Type B pancreatic cell (in vitro differentiated cells): ENCODE measurements at regions not wholly inside any gene's neighbourhood (a gene's known extent, or its start where the extent isn't known, plus 50 kb on each side); places are given as distances from the start of the nearest gene placed in this dataset.
"Not testable (repeated sequence)": the region's sequence is repeated elsewhere in the genome, so short reads cannot be mapped to it uniquely, and the experiment has no call there.

ENCODE experiments used
- DNase-seq: peaks from one replicate; pipeline ENCODE4 v3.0.0; 2021; ENCODE audit warnings: mixed read lengths; ENCODE audit not compliant: unreplicated experiment; ENCODE audit errors: extremely low spot score
- H3K27ac Mint-ChIP-seq: 2 replicates; pipeline ENCODE4 v1.8.0; 2021; ENCODE audit warnings: mild to moderate bottlenecking, mixed read lengths
- H3K27me3 Mint-ChIP-seq: 2 replicates; pipeline ENCODE4 v1.8.0; 2021; ENCODE audit warnings: mixed read lengths
- H3K36me3 Mint-ChIP-seq: 2 replicates; pipeline ENCODE4 v1.8.0; 2021; ENCODE audit warnings: mixed read lengths
- H3K4me1 Mint-ChIP-seq: one replicate; pipeline ENCODE4 v1.8.0; 2021; ENCODE audit warnings: mixed read lengths; ENCODE audit not compliant: unreplicated experiment
- H3K4me3 Mint-ChIP-seq: 2 replicates; pipeline ENCODE4 v1.8.0; 2021; ENCODE audit warnings: mild to moderate bottlenecking, mixed read lengths
- H3K9me3 Mint-ChIP-seq: 2 replicates; pipeline ENCODE4 v1.8.0; 2021; ENCODE audit warnings: mixed read lengths
- CTCF ChIP-seq: fragments of 200-600 bp; sonication (generic); conservative IDR thresholded peaks from 2 replicates; pipeline ENCODE4 v1.5.0; 2021; ENCODE audit warnings: antibody characterized with exemption, mild to moderate bottlenecking

GRCh38 chr3:94483403-94483802 lies 420.5 kb downstream of the NSUN3 start:
- Mint-ChIP-seq H3K27ac (no peak overlapping the region), H3K4me3 (no peak overlapping the region), H3K36me3 (no peaks in the 10 kb centered on the region), H3K27me3 (no peaks in the 10 kb centered on the region), H3K4me1 (peaks cover 13% of the 10 kb centered on the region), H3K9me3 (peaks cover 5% of the 10 kb centered on the region)
- TF ChIP-seq CTCF, result no peak
- DNase-seq, result no peak

- Mint-ChIP-seq H3K36me3 (no peaks in the 10 kb centered on the region), H3K4me3 (no peak overlapping the region), H3K9me3 (no peaks in the 10 kb centered on the region), H3K27ac (peak overlapping the region; percentile 3), H3K27me3 (no peaks in the 10 kb centered on the region), H3K4me1 (peaks cover 8% of the 10 kb centered on the region)
- no peak for DNase-seq
- TF ChIP-seq CTCF, result no peak
Measured at GRCh38 chr3:94494992-94495391, 432.1 kb downstream of the NSUN3 start.

GRCh38 chr3:94500146-94500545 lies 437.3 kb downstream of the NSUN3 start:
- no peaks in the 10 kb centered on the region for H3K27me3 Mint-ChIP-seq
- H3K4me3 Mint-ChIP-seq, result no peak overlapping the region
- DNase-seq, result no peak
- no peaks in the 10 kb centered on the region for H3K36me3 Mint-ChIP-seq
- TF ChIP-seq CTCF, result no peak
- H3K4me1 Mint-ChIP-seq, result peaks cover under 1% of the 10 kb centered on the region
- H3K27ac Mint-ChIP-seq, result no peak overlapping the region
- peaks cover 12% of the 10 kb centered on the region for H3K9me3 Mint-ChIP-seq

DNA sequence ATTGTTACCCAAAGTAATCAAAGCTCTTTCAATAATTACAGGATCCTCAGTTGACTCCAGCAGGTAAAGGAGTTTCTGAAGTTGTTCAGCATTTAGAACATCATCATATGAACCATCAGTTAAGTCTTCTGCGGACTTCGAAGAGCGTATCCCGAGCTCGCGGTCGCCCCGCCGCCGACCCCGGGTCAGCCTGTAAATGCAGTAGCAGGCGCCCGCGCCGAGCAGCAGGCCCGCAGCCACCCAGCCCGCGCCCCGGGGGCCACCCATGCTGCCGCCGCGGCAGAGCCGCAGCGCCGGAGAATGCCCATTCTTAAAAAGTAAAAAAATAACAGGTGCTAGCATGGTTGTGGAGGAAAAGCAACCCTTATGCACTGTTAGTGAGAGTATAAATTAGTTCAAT lies 444.5 kb downstream of the NSUN3 start:
- not testable (repeated sequence) for H3K27me3 Mint-ChIP-seq, H3K4me3 Mint-ChIP-seq, H3K36me3 Mint-ChIP-seq, H3K4me1 Mint-ChIP-seq, H3K27ac Mint-ChIP-seq, DNase-seq
- peaks cover 16% of the 10 kb centered on the region for H3K9me3 Mint-ChIP-seq

- Mint-ChIP-seq H3K9me3 (peaks cover 2% of the 10 kb centered on the region), H3K27me3 (no peaks in the 10 kb centered on the region), H3K4me1 (peaks cover 6% of the 10 kb centered on the region), H3K36me3 (no peaks in the 10 kb centered on the region), H3K4me3 (no peak overlapping the region), H3K27ac (no peak overlapping the region)
- no peak for TF ChIP-seq CTCF
- no peak for DNase-seq
Measured at GRCh38 chr3:94512876-94513275, 450.0 kb downstream of the NSUN3 start.

- DNase-seq, result no peak
- H3K27ac Mint-ChIP-seq, result no peak overlapping the region
- TF ChIP-seq CTCF, result no peak
- no peaks in the 10 kb centered on the region for H3K9me3 Mint-ChIP-seq
- no peak overlapping the region for H3K4me3 Mint-ChIP-seq
- no peaks in the 10 kb centered on the region for H3K27me3 Mint-ChIP-seq
- peaks cover 7% of the 10 kb centered on the region for H3K4me1 Mint-ChIP-seq
- no peaks in the 10 kb centered on the region for H3K36me3 Mint-ChIP-seq
Measured at GRCh38 chr3:94513600-94513999, 450.7 kb downstream of the NSUN3 start.
